Thymus (tissue), 11 donors: ENCODE measurements at regions not wholly inside any gene's neighbourhood (a gene's known extent, or its start where the extent isn't known, plus 50 kb on each side); places are given as distances from the start of the nearest gene placed in this dataset.

ENCODE experiments used
- DNase-seq, 9 donors: peaks; one replicate each; pipeline ENCODE4 v3.0.0-alpha.2; 2013; ENCODE audit warnings: low spot score in 9 of 9, low read depth in 6 of 9, missing footprints in 1 of 9
- H3K27ac ChIP-seq, 2 donors: one replicate each; pipeline ENCODE4 v1.5.1; 2013; ENCODE audit warnings: control low read depth in 1 of 2, low read depth in 1 of 2, low read length in 1 of 2, mild to moderate bottlenecking in 1 of 2, moderate library complexity in 1 of 2
- H3K27me3 ChIP-seq, 2 donors: one replicate each; pipeline ENCODE4 v1.5.1; 2013; ENCODE audit warnings: low read length in 1 of 2; ENCODE audit not compliant: control insufficient read depth in 2 of 2, insufficient read depth in 1 of 2
- H3K36me3 ChIP-seq, 2 donors: one replicate each; pipeline ENCODE4 v1.5.1; 2013; ENCODE audit warnings: low read length in 1 of 2, mild to moderate bottlenecking in 1 of 2, moderate library complexity in 1 of 2; ENCODE audit not compliant: control insufficient read depth in 2 of 2, insufficient read depth in 2 of 2
- H3K4me1 ChIP-seq, 2 donors: one replicate each; pipeline ENCODE4 v1.5.1; 2013; ENCODE audit warnings: low read length in 2 of 2; ENCODE audit not compliant: control insufficient read depth in 2 of 2, insufficient read depth in 2 of 2
- H3K4me3 ChIP-seq, 2 donors: one replicate each; pipeline ENCODE4 v1.5.1; 2013; ENCODE audit warnings: low read length in 2 of 2, control low read depth in 1 of 2, mild to moderate bottlenecking in 1 of 2
- H3K9me3 ChIP-seq, 2 donors: one replicate each; pipeline ENCODE4 v1.5.1; 2013; ENCODE audit warnings: low read length in 1 of 2, mild to moderate bottlenecking in 1 of 2; ENCODE audit not compliant: control insufficient read depth in 2 of 2, insufficient read depth in 1 of 2
- WGBS: extraction: QIAGEN DNeasy Blood & Tissue Kit; methylation state at CpG from one replicate; pipeline ENCODE4 v1.1.7; 2013; 5-methylcytosine and 5-hydroxymethylcytosine counted together
- donor health status: healthy.

DNA sequence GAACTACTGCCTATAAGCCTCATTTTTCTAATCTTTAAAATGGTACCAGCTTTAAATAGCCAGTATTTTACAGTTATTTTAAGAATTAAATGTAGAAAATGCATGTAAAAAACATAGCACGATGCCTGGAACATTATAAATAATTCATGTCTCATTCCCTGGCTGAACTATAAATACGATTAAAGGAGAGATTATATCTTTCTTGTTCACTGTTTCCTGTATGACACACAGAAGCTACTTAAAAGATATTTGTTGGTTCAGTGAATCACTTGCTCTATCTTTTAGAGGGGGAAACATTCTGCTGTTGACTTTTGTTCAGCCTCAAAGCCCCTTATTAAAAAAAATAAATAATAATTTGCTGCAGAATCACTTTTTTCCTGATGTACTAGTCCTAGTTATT, 406.9 kb downstream of the LRFN5 start:
- Histone ChIP-seq H3K27me3 (no peaks in the 10 kb centered on the region), H3K4me3 (no peak overlapping the region), H3K27ac (no peak overlapping the region), H3K4me1 (no peaks in the 10 kb centered on the region), H3K9me3 (no peaks in the 10 kb centered on the region), H3K36me3 (no peaks in the 10 kb centered on the region)
- WGBS = 85% methylated on average over 2 of the region's 2 CpGs
- no peak for DNase-seq

DNA sequence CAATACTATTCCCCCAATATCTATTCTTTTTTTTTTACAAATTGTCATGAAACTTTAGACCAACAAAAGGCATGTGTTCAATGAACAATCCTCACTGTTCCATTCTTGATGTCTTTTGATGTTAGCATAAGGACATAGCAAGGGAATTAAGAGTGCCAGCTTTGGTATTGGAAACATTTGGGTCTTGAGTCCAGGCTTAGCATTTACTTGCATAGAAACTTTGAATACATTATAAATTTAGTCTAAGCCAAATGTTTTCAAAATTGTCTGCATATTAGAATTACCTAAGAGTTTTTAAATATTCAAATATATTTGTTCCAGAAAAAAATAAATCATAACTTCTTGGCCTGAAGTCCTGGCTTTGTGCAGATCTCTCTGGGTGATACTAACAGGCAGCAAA, 406.5 kb downstream of the LRFN5 start:
- Histone ChIP-seq H3K4me3 (no peak overlapping the region), H3K4me1 (no peaks in the 10 kb centered on the region), H3K27me3 (no peaks in the 10 kb centered on the region), H3K36me3 (no peaks in the 10 kb centered on the region), H3K27ac (no peak overlapping the region), H3K9me3 (no peaks in the 10 kb centered on the region)
- no peak for DNase-seq

DNA sequence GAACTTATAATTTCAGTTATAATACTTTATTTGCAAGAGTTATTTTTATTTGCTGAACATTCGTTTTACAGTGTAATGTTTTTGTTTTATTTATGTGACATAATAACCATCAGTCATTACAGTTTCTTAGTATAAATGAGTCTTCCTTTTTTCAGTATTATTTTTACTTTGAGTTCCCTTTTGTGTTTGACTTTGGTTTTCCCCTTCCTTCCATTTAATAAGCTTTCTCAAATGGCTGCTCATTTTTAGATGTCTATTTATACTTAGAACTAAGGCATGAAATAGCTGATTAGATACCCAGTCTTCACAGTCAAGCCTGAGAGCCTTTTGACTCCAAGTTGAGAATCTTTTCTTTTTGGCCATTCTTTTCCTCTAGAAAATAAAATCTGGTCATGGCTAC, 404.5 kb downstream of the LRFN5 start:
- no peak overlapping the region for H3K27ac ChIP-seq

DNA sequence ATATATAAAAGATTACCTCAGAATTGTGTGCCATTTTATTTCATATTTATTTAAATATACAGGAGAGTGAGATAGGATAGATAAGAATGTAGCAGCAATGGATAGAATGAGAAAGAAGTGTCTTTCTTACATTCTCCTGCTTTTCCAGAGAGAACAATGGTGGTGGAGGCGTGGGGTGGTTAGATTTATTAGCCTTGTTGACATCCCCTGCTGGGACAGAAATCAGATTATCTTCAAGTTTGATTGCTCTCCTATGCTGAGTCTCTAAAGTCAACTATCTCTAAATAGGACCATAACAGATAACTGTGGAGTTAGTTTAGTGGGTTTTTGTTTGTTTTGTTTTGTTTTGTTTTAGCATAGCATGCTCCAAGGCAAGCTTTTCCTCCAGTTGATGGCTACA, 397.6 kb downstream of the LRFN5 start:
- WGBS = 75% methylated on average over 1 of the region's 1 CpG
- Histone ChIP-seq H3K9me3 (no peaks in the 10 kb centered on the region), H3K4me1 (no peaks in the 10 kb centered on the region), H3K4me3 (no peak overlapping the region), H3K27ac (no peak overlapping the region), H3K36me3 (no peaks in the 10 kb centered on the region), H3K27me3 (no peaks in the 10 kb centered on the region)
- no peak for DNase-seq

More for the DNA sequence above, 404.5 kb downstream of the LRFN5 start:
- Histone ChIP-seq H3K9me3 (no peaks in the 10 kb centered on the region), H3K4me1 (no peaks in the 10 kb centered on the region), H3K4me3 (no peak overlapping the region), H3K27me3 (no peaks in the 10 kb centered on the region), H3K36me3 (no peaks in the 10 kb centered on the region)
- DNase-seq = no peak
- WGBS = 56% methylated on average over 1 of the region's 1 CpG

DNA sequence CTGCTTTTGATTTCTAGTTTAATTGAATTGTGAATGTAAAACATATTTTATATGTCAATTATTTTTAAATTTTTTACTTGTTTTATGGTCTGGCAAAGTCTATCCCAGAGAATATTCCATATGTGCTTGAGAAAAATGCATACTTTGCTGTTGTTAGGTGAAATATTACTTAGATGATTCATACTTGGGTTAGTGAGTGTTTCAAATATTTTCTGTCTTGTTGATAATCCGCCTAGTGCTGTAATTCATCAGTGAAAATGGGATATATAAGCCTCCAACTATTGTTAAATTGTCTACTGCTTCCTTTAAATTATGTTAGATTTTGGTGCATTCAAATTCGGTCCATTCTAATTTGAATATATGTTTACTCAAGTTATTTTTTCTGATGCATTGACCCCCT, 395.5 kb downstream of the LRFN5 start:
- 93% methylated on average over 2 of the region's 2 CpGs for WGBS
- no peak for DNase-seq
- Histone ChIP-seq H3K27ac (no peak overlapping the region), H3K36me3 (no peaks in the 10 kb centered on the region), H3K4me1 (no peaks in the 10 kb centered on the region), H3K9me3 (no peaks in the 10 kb centered on the region), H3K4me3 (no peak overlapping the region), H3K27me3 (no peaks in the 10 kb centered on the region)

DNA sequence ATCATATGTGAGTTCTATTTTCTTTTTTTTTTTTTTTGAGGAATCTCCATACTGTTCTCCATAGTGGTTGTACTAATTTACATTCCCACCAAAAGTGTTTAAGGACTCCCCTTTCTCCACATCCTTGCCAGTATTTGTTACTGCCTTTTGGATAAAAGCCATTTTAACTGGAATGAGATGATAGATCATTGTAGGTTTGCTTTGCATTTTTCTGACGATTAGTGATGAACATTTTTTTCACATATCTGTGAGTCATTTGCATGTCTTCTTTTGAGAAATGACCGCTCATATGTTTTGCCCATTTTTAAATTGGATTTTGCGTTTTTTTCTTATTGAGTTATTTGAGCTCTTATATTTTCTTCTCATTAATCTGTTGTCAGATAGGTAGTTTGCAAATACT, 394.8 kb downstream of the LRFN5 start:
- WGBS = 91% methylated on average over 3 of the region's 3 CpGs
- Histone ChIP-seq H3K27ac (no peak overlapping the region), H3K36me3 (no peaks in the 10 kb centered on the region), H3K4me1 (no peaks in the 10 kb centered on the region), H3K27me3 (no peaks in the 10 kb centered on the region), H3K4me3 (no peak overlapping the region), H3K9me3 (no peaks in the 10 kb centered on the region)
- DNase-seq = no peak

DNA sequence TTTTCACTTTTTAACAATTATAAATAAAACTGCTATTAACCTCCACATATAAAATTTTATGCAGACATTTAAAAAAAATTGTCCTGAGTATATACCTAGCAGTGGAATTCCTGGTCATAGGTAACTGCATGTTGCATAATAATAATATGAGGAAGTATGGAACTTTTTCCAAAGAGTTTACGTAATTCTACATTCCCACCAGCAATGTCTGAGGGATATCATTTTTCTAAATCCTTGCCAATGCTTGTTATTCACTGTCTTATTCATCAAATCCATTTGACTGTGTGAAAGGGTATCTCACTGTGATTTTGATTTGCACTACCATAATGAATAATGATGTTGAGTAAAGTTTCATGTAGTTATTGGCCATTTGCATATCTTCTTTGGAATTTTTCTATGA, 393.8 kb downstream of the LRFN5 start:
- Histone ChIP-seq H3K27me3 (no peaks in the 10 kb centered on the region), H3K4me3 (no peak overlapping the region), H3K36me3 (no peaks in the 10 kb centered on the region), H3K4me1 (no peaks in the 10 kb centered on the region), H3K9me3 (no peaks in the 10 kb centered on the region), H3K27ac (no peak overlapping the region)
- no peak for DNase-seq
- 90% methylated on average over 1 of the region's 1 CpG for WGBS

DNA sequence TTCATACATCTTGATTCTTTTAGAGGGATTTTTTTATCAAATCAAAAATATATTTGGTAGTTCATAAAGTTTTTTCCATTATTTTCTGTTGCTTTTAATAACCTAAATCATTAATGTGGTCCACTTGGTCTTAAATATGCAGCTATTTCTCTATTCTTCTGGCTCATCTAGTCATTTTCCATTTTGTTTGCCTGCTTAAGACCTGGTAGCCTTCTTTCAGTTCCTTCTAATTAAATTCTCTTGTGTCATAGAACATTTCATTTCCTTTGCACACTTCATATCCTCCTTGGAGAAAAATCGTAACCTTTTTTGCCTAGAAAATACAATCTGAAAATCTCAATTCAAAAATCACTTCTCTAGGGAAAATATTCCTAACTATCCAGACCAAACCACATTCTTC, 387.0 kb downstream of the LRFN5 start:
- H3K36me3 ChIP-seq = no peaks in the 10 kb centered on the region
- no peak for DNase-seq
- H3K4me3 ChIP-seq = no peak overlapping the region
- H3K27me3 ChIP-seq = no peaks in the 10 kb centered on the region
- H3K9me3 ChIP-seq = no peaks in the 10 kb centered on the region
- H3K27ac ChIP-seq = no peak overlapping the region
- no peaks in the 10 kb centered on the region for H3K4me1 ChIP-seq
- WGBS = 87% methylated on average over 1 of the region's 1 CpG

DNA sequence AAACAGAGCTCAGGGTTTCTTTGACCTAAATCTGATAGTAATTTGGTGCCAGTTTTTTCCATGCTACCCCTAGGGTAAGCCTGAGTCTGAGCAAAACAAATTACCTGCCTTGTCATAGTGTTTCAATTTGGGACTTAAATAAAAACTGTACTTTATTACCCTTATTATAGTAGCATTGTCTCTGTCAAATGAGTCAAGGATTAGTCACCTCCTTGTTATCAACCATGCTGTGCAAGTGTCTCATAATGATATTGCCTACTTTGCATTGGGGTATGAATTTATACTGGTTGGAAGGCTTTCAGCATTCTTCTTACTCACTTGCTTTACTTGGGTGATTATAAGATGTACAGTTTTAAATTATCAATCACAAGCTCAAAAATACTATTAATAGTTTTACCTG, 380.0 kb downstream of the LRFN5 start:
- Histone ChIP-seq H3K36me3 (no peaks in the 10 kb centered on the region), H3K4me3 (no peak overlapping the region), H3K9me3 (no peaks in the 10 kb centered on the region), H3K4me1 (no peaks in the 10 kb centered on the region), H3K27me3 (no peaks in the 10 kb centered on the region), H3K27ac (no peak overlapping the region)
- no peak for DNase-seq

DNA sequence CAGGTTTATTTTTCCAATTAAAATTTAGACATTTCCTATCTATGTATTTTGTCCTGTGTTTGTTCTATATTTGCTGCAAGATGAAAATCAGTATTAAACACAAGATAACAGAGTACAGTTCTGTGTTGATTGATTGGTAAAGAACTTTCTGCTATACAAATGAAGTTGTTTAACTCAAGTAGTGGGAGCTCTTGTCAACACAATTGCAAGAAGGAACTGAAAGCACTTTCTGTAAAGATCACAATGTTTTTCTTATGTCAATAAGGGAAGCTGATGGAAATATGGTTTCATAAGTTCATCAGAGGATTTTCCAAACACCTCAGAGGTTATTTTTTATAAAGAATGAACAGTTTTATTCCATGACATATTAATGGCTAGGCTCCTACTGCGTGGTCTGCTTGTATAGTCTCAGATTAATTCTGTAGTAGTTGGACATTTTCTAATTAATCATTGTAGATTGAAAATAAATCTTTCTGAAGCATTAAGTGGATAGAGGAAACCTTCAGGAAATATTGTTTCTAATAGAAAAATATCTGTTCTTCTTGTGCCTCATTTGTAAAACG, 379.5 kb downstream of the LRFN5 start:
- H3K4me3 ChIP-seq = no peak overlapping the region
- H3K36me3 ChIP-seq = no peaks in the 10 kb centered on the region
- H3K27me3 ChIP-seq = no peaks in the 10 kb centered on the region
- H3K4me1 ChIP-seq = no peaks in the 10 kb centered on the region
- no peak for DNase-seq
- 53% methylated on average over 2 of the region's 2 CpGs for WGBS
- H3K9me3 ChIP-seq = no peaks in the 10 kb centered on the region
- H3K27ac ChIP-seq = no peak overlapping the region
